ENCODE measurements at regions not wholly inside any gene's neighbourhood (a gene's known extent, or its start where the extent isn't known, plus 50 kb on each side); places are given as distances from the start of the nearest gene placed in this dataset.
"Not testable (repeated sequence)": the region's sequence is repeated elsewhere in the genome, so short reads cannot be mapped to it uniquely, and the experiment has no call there.

DNA sequence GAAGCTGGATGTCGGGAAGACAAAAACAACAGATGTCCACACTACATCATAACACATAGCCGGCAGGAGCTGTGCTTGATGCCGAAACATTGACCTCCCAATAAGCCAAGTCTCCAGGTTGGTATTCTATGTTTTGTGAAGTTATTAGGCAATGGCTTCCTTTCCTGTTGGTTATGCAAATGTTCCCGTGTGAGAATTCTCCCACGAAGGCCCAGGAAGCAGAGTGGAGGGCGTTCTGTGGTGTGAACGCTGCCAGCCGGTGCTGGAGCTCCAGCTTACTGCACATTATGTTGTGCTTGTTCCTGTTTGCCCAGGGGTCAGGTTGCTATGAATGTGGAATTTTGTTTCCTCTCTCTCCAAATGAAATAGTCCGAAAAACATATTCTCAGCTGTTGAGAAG lies 156.4 kb upstream of the HMGA2 start:
- DNase-seq (ENCODE audit: low read depth in 6 of 9, low spot score in 9 of 9): no peak
- no peak overlapping the region for H3K4me3 ChIP-seq (ENCODE audit: low read length in 2 of 2)
- no peaks in the 10 kb centered on the region for H3K27me3 ChIP-seq (ENCODE audit: control insufficient read depth in 2 of 2, insufficient read depth in 1 of 2, low read length in 1 of 2)
- WGBS: 88% methylated on average over 9 of the region's 9 CpGs
- no peak overlapping the region for H3K27ac ChIP-seq (ENCODE audit: low read depth in 1 of 2, low read length in 1 of 2)
- no peaks in the 10 kb centered on the region for H3K36me3 ChIP-seq (ENCODE audit: control insufficient read depth in 2 of 2, insufficient read depth in 2 of 2, low read length in 1 of 2)
- H3K9me3 ChIP-seq (ENCODE audit: control insufficient read depth in 2 of 2, insufficient read depth in 1 of 2, low read length in 1 of 2): no peaks in the 10 kb centered on the region
- no peaks in the 10 kb centered on the region for H3K4me1 ChIP-seq (ENCODE audit: control insufficient read depth in 2 of 2, insufficient read depth in 2 of 2, low read length in 2 of 2)

- DNase-seq (ENCODE audit: low read depth in 6 of 9, low spot score in 9 of 9): no peak
- H3K9me3 ChIP-seq (ENCODE audit: control insufficient read depth in 2 of 2, insufficient read depth in 1 of 2, low read length in 1 of 2): no peaks in the 10 kb centered on the region
- no peaks in the 10 kb centered on the region for H3K4me1 ChIP-seq (ENCODE audit: control insufficient read depth in 2 of 2, insufficient read depth in 2 of 2, low read length in 2 of 2)
- H3K4me3 ChIP-seq (ENCODE audit: low read length in 2 of 2): no peak overlapping the region
- WGBS: 97% methylated on average over 5 of the region's 5 CpGs
- H3K27ac ChIP-seq (ENCODE audit: low read depth in 1 of 2, low read length in 1 of 2): no peak overlapping the region
- H3K36me3 ChIP-seq (ENCODE audit: control insufficient read depth in 2 of 2, insufficient read depth in 2 of 2, low read length in 1 of 2): no peaks in the 10 kb centered on the region
- H3K27me3 ChIP-seq (ENCODE audit: control insufficient read depth in 2 of 2, insufficient read depth in 1 of 2, low read length in 1 of 2): no peaks in the 10 kb centered on the region
Measured at GRCh38 chr12:65668981-65669695, 155.1 kb upstream of the HMGA2 start.

DNA sequence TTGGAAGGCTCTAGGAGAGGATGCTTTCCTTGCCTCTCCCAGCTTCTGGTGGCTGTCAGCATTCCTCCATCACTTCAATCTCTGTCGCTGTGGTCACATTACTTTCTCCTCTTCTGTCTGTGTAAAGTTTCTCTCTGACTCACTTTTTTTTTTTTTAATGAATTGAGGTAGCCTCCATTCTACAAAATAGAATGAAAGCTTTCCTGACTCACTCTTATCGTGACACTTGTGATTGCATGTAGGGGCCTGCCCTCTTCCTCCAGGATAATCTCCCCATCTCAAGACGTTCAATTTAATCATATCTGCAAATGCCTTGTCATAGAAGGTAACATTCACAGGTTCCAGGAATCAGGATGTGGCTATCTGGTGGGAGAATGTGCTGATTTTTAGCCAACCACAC lies 153.5 kb upstream of the HMGA2 start:
- 85% methylated on average over 3 of the region's 3 CpGs for WGBS
- no peaks in the 10 kb centered on the region for H3K27me3 ChIP-seq (ENCODE audit: control insufficient read depth in 2 of 2, insufficient read depth in 1 of 2, low read length in 1 of 2)
- no peaks in the 10 kb centered on the region for H3K9me3 ChIP-seq (ENCODE audit: control insufficient read depth in 2 of 2, insufficient read depth in 1 of 2, low read length in 1 of 2)
- DNase-seq (ENCODE audit: low read depth in 6 of 9, low spot score in 9 of 9): no peak
- no peak overlapping the region for H3K27ac ChIP-seq (ENCODE audit: low read depth in 1 of 2, low read length in 1 of 2)
- no peak overlapping the region for H3K4me3 ChIP-seq (ENCODE audit: low read length in 2 of 2)
- H3K4me1 ChIP-seq (ENCODE audit: control insufficient read depth in 2 of 2, insufficient read depth in 2 of 2, low read length in 2 of 2): no peaks in the 10 kb centered on the region
- H3K36me3 ChIP-seq (ENCODE audit: control insufficient read depth in 2 of 2, insufficient read depth in 2 of 2, low read length in 1 of 2): no peaks in the 10 kb centered on the region

- no peak overlapping the region for H3K4me3 ChIP-seq (ENCODE audit: low read length in 2 of 2)
- no peaks in the 10 kb centered on the region for H3K4me1 ChIP-seq (ENCODE audit: control insufficient read depth in 2 of 2, insufficient read depth in 2 of 2, low read length in 2 of 2)
- WGBS: 94% methylated on average over 4 of the region's 4 CpGs
- no peaks in the 10 kb centered on the region for H3K9me3 ChIP-seq (ENCODE audit: control insufficient read depth in 2 of 2, insufficient read depth in 1 of 2, low read length in 1 of 2)
- DNase-seq (ENCODE audit: low read depth in 6 of 9, low spot score in 9 of 9): no peak
- no peaks in the 10 kb centered on the region for H3K27me3 ChIP-seq (ENCODE audit: control insufficient read depth in 2 of 2, insufficient read depth in 1 of 2, low read length in 1 of 2)
- no peaks in the 10 kb centered on the region for H3K36me3 ChIP-seq (ENCODE audit: control insufficient read depth in 2 of 2, insufficient read depth in 2 of 2, low read length in 1 of 2)
- no peak overlapping the region for H3K27ac ChIP-seq (ENCODE audit: low read depth in 1 of 2, low read length in 1 of 2)
Measured at GRCh38 chr12:65672441-65672840, 151.8 kb upstream of the HMGA2 start.

DNA sequence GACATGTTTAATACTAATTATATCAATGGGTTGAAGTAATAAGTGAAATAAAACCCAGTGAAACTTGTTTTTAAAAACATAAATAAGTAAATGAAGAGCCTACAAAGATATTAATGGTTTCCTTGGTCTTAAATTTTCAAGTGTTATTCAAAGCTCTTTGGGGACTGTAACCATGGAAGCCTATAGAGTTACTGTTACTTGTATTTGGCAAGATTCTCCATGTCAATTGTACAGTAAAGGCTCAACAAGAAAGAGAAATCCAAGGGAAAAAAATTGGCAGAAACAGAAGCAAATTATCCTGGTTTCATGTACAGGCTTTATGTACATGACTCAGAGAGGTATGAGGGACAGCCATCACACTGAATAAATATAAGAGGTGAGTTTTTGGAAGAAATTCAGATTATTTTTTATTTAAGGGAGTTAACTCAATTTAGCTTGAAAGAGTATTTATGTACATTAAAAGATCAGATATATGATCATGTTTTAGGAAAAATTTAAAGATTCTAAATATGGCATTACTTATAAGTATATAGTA lies 151.1 kb upstream of the HMGA2 start:
- no peaks in the 10 kb centered on the region for H3K4me1 ChIP-seq (ENCODE audit: control insufficient read depth in 2 of 2, insufficient read depth in 2 of 2, low read length in 2 of 2)
- H3K27me3 ChIP-seq (ENCODE audit: control insufficient read depth in 2 of 2, insufficient read depth in 1 of 2, low read length in 1 of 2): no peaks in the 10 kb centered on the region
- no peak overlapping the region for H3K4me3 ChIP-seq (ENCODE audit: low read length in 2 of 2)
- no peak for DNase-seq (ENCODE audit: low read depth in 6 of 9, low spot score in 9 of 9)
- no peaks in the 10 kb centered on the region for H3K9me3 ChIP-seq (ENCODE audit: control insufficient read depth in 2 of 2, insufficient read depth in 1 of 2, low read length in 1 of 2)
- no peak overlapping the region for H3K27ac ChIP-seq (ENCODE audit: low read depth in 1 of 2, low read length in 1 of 2)
- no peaks in the 10 kb centered on the region for H3K36me3 ChIP-seq (ENCODE audit: control insufficient read depth in 2 of 2, insufficient read depth in 2 of 2, low read length in 1 of 2)

GRCh38 chr12:65673732-65674131 lies 150.6 kb upstream of the HMGA2 start:
- no peak overlapping the region for H3K27ac ChIP-seq (ENCODE audit: low read depth in 1 of 2, low read length in 1 of 2)
- H3K27me3 ChIP-seq (ENCODE audit: control insufficient read depth in 2 of 2, insufficient read depth in 1 of 2, low read length in 1 of 2): no peaks in the 10 kb centered on the region
- H3K36me3 ChIP-seq (ENCODE audit: control insufficient read depth in 2 of 2, insufficient read depth in 2 of 2, low read length in 1 of 2): no peaks in the 10 kb centered on the region
- H3K4me1 ChIP-seq (ENCODE audit: control insufficient read depth in 2 of 2, insufficient read depth in 2 of 2, low read length in 2 of 2): no peaks in the 10 kb centered on the region
- no peak for DNase-seq (ENCODE audit: low read depth in 6 of 9, low spot score in 9 of 9)
- H3K4me3 ChIP-seq (ENCODE audit: low read length in 2 of 2): no peak overlapping the region
- no peaks in the 10 kb centered on the region for H3K9me3 ChIP-seq (ENCODE audit: control insufficient read depth in 2 of 2, insufficient read depth in 1 of 2, low read length in 1 of 2)

DNA sequence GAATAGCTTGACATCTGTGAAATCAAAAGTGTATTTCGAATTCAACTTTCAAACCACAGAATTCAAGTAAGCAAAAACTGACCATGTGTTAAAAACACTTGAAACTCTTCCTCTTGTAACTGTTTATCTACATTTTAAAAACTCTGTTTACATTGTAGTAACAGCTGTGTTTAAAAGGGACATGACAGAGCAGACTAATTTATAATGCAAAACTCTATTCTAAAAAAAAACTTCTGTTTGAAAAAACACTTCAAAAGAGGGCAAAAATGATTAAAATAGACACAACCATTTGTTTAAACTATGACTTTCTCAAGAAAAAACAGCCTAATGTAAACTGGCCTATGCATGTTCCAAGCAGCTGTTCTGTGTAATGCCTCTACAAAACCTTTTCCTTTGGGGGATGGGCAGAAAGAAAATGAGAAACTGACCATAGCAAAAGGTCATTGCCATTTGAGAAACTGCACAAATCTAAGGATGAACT lies 149.1 kb upstream of the HMGA2 start:
- Histone ChIP-seq H3K4me3 (ENCODE audit: low read length in 2 of 2) (no peak overlapping the region), H3K27me3 (ENCODE audit: control insufficient read depth in 2 of 2, insufficient read depth in 1 of 2, low read length in 1 of 2) (no peaks in the 10 kb centered on the region), H3K36me3 (ENCODE audit: control insufficient read depth in 2 of 2, insufficient read depth in 2 of 2, low read length in 1 of 2) (no peaks in the 10 kb centered on the region), H3K27ac (ENCODE audit: low read depth in 1 of 2, low read length in 1 of 2) (no peak overlapping the region), H3K4me1 (ENCODE audit: control insufficient read depth in 2 of 2, insufficient read depth in 2 of 2, low read length in 2 of 2) (no peaks in the 10 kb centered on the region), H3K9me3 (ENCODE audit: control insufficient read depth in 2 of 2, insufficient read depth in 1 of 2, low read length in 1 of 2) (no peaks in the 10 kb centered on the region)
- 72% methylated on average over 1 of the region's 1 CpG for WGBS
- DNase-seq (ENCODE audit: low read depth in 6 of 9, low spot score in 9 of 9): no peak

DNA sequence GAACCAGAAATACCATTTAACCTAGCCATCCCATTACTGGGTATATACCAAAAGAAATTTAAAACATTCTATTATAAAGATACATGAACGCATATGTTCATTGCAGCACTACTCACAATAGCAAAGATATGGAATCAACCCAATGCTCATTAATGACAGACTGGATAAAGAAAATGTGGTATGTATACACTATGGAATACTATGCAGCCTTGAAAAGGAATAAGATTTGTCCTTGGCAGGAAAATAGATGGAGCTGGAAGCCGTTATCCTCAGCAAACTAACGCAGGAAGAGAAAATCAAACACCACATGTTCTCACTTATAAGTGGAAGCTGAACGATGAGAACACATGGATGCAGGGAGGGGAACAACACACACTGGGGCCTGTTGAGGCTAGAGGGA lies 146.1 kb upstream of the HMGA2 start:
- H3K4me1 ChIP-seq (ENCODE audit: control insufficient read depth in 2 of 2, insufficient read depth in 2 of 2, low read length in 2 of 2); H3K27ac ChIP-seq (ENCODE audit: low read depth in 1 of 2, low read length in 1 of 2); H3K36me3 ChIP-seq (ENCODE audit: control insufficient read depth in 2 of 2, insufficient read depth in 2 of 2, low read length in 1 of 2); DNase-seq (ENCODE audit: low read depth in 6 of 9, low spot score in 9 of 9); H3K4me3 ChIP-seq (ENCODE audit: low read length in 2 of 2); H3K9me3 ChIP-seq (ENCODE audit: control insufficient read depth in 2 of 2, insufficient read depth in 1 of 2, low read length in 1 of 2); H3K27me3 ChIP-seq (ENCODE audit: control insufficient read depth in 2 of 2, insufficient read depth in 1 of 2, low read length in 1 of 2): not testable (repeated sequence)
- WGBS: 97% methylated on average over 4 of the region's 4 CpGs

- whole genome bisulfite sequencing: 91% methylated on average over 1 of the region's 1 CpG
Measured at GRCh38 chr12:65681226-65681625, 143.1 kb upstream of the HMGA2 start.

More at GRCh38 chr12:65681226-65681625, 143.1 kb upstream of the HMGA2 start:
- Histone ChIP-seq H3K27me3 (ENCODE audit: control insufficient read depth in 2 of 2, insufficient read depth in 1 of 2, low read length in 1 of 2) (no peaks in the 10 kb centered on the region), H3K27ac (ENCODE audit: low read depth in 1 of 2, low read length in 1 of 2) (no peak overlapping the region), H3K9me3 (ENCODE audit: control insufficient read depth in 2 of 2, insufficient read depth in 1 of 2, low read length in 1 of 2) (no peaks in the 10 kb centered on the region), H3K4me3 (ENCODE audit: low read length in 2 of 2) (no peak overlapping the region), H3K36me3 (ENCODE audit: control insufficient read depth in 2 of 2, insufficient read depth in 2 of 2, low read length in 1 of 2) (no peaks in the 10 kb centered on the region), H3K4me1 (ENCODE audit: control insufficient read depth in 2 of 2, insufficient read depth in 2 of 2, low read length in 2 of 2) (no peaks in the 10 kb centered on the region)
- DNase-seq (ENCODE audit: low read depth in 6 of 9, low spot score in 9 of 9): no peak

Data from thymus (tissue), 11 donors.